Suprapubic skin (tissue), 3 donors: ENCODE measurements at regions not wholly inside any gene's neighbourhood (a gene's known extent, or its start where the extent isn't known, plus 50 kb on each side); places are given as distances from the start of the nearest gene placed in this dataset.

Experiments
- POLR2AphosphoS5 ChIP-seq, 3 donors: sonication (generic); formaldehyde crosslinking; IDR thresholded peaks; one replicate each; pipeline ENCODE4 v1.6.1; 2017; ENCODE audit warnings: antibody characterized with exemption in 3 of 3
- TF ChIP-seq, protein P1 (sequence below), 2 donors: fragments of 200-600 bp in 1 of 2; fragments of 450-650 bp in 1 of 2; sonication (generic) in 1 of 2; IDR thresholded peaks; one replicate each; pipeline ENCODE4 v1.5.1; 2016 to 2019; ENCODE audit warnings: antibody characterized with exemption in 2 of 2, mild to moderate bottlenecking in 1 of 2, moderate library complexity in 1 of 2

GRCh38 chr6:68544450-68544849, 90.6 kb upstream of the ADGRB3 start:
- TF ChIP-seq, protein P1, sequence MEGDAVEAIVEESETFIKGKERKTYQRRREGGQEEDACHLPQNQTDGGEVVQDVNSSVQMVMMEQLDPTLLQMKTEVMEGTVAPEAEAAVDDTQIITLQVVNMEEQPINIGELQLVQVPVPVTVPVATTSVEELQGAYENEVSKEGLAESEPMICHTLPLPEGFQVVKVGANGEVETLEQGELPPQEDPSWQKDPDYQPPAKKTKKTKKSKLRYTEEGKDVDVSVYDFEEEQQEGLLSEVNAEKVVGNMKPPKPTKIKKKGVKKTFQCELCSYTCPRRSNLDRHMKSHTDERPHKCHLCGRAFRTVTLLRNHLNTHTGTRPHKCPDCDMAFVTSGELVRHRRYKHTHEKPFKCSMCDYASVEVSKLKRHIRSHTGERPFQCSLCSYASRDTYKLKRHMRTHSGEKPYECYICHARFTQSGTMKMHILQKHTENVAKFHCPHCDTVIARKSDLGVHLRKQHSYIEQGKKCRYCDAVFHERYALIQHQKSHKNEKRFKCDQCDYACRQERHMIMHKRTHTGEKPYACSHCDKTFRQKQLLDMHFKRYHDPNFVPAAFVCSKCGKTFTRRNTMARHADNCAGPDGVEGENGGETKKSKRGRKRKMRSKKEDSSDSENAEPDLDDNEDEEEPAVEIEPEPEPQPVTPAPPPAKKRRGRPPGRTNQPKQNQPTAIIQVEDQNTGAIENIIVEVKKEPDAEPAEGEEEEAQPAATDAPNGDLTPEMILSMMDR (IDR thresholded peaks at IDR 0.05), result no peak
- TF ChIP-seq POLR2AphosphoS5 (IDR thresholded peaks at IDR 0.05), result no peak
